ENCODE measurements at regions not wholly inside any gene's neighbourhood (a gene's known extent, or its start where the extent isn't known, plus 50 kb on each side); places are given as distances from the start of the nearest gene placed in this dataset.
"Not testable (repeated sequence)": the region's sequence is repeated elsewhere in the genome, so short reads cannot be mapped to it uniquely, and the experiment has no call there.

- no peak for TF ChIP-seq CTCF (IDR thresholded peaks at IDR 0.05; ENCODE audit: insufficient read depth, low read depth, low read length, missing control alignments)
- no peak for DNase-seq (ENCODE audit: low read depth)
- no peak overlapping the region for H3K4me3 ChIP-seq (ENCODE audit: low read depth, low read length)
These were observed 245.1 kb upstream of the PRSS16 start for GRCh38 chr6:27002447-27002846.

- no peak overlapping the region for H3K4me3 ChIP-seq (ENCODE audit: low read depth, low read length)
- TF ChIP-seq CTCF (IDR thresholded peaks at IDR 0.05; ENCODE audit: insufficient read depth, low read depth, low read length, missing control alignments): no peak
- DNase-seq (ENCODE audit: low read depth): no peak
These were observed 240.5 kb upstream of the PRSS16 start for GRCh38 chr6:27007020-27007419.

GRCh38 chr6:27008613-27009012 lies 238.9 kb upstream of the PRSS16 start:
- not testable (repeated sequence) for H3K4me3 ChIP-seq (ENCODE audit: low read depth, low read length); DNase-seq (ENCODE audit: low read depth)

GRCh38 chr6:27014053-27014452 lies 233.4 kb upstream of the PRSS16 start:
- not testable (repeated sequence) for DNase-seq (ENCODE audit: low read depth)

GRCh38 chr6:27016689-27017088 lies 230.8 kb upstream of the PRSS16 start:
- no peak for DNase-seq (ENCODE audit: low read depth)
- H3K4me3 ChIP-seq (ENCODE audit: low read depth, low read length): no peak overlapping the region
- no peak for TF ChIP-seq CTCF (IDR thresholded peaks at IDR 0.05; ENCODE audit: insufficient read depth, low read depth, low read length, missing control alignments)

More at GRCh38 chr6:27014053-27014452, 233.4 kb upstream of the PRSS16 start:
- H3K4me3 ChIP-seq (ENCODE audit: low read depth, low read length): not testable (repeated sequence)

GRCh38 chr6:27018401-27018800 lies 229.1 kb upstream of the PRSS16 start:
- H3K4me3 ChIP-seq (ENCODE audit: low read depth, low read length); DNase-seq (ENCODE audit: low read depth): not testable (repeated sequence)

- peak; percentile 92 for DNase-seq (ENCODE audit: low read depth)
- H3K4me3 ChIP-seq (ENCODE audit: low read depth, low read length): peak overlapping the region; percentile 47
These were observed 227.6 kb upstream of the PRSS16 start for GRCh38 chr6:27019651-27020552.

GRCh38 chr6:27020553-27020880 lies 227.0 kb upstream of the PRSS16 start:
- no peak for DNase-seq (ENCODE audit: low read depth)
- peak overlapping the region; percentile 47 for H3K4me3 ChIP-seq (ENCODE audit: low read depth, low read length)
- no peak for TF ChIP-seq CTCF (IDR thresholded peaks at IDR 0.05; ENCODE audit: insufficient read depth, low read depth, low read length, missing control alignments)

More at GRCh38 chr6:27019651-27020552, 227.6 kb upstream of the PRSS16 start:
- TF ChIP-seq CTCF (IDR thresholded peaks at IDR 0.05; ENCODE audit: insufficient read depth, low read depth, low read length, missing control alignments): no peak

Data from GM12865 (cell line).